ENCODE measurements at regions not wholly inside any gene's neighbourhood (a gene's known extent, or its start where the extent isn't known, plus 50 kb on each side); places are given as distances from the start of the nearest gene placed in this dataset.

- no peak for TF ChIP-seq BACH2 (CRISPR knock-in tag; IDR thresholded peaks at IDR 0.05; ENCODE audit: borderline replicate concordance)
- no peak for TF ChIP-seq TSHZ2 (CRISPR knock-in tag; IDR thresholded peaks at IDR 0.05)
- no peak for TF ChIP-seq CSRNP3 (CRISPR knock-in tag; IDR thresholded peaks at IDR 0.05)
- TF ChIP-seq ZFP3 (CRISPR knock-in tag; IDR thresholded peaks at IDR 0.05), result no peak
Measured at GRCh38 chr5:36792560-36793180, 83.9 kb upstream of the NIPBL start.

All from SK-N-SH treated with all-trans-retinoic acid at 6 μM for 48 hours (cell line).